SK-N-SH treated with all-trans-retinoic acid at 6 μM for 48 hours (cell line): ENCODE measurements at regions not wholly inside any gene's neighbourhood (a gene's known extent, or its start where the extent isn't known, plus 50 kb on each side); places are given as distances from the start of the nearest gene placed in this dataset.

Source experiments
- ESRRG ChIP-seq: fragments of 250-450 bp; sonication (Bioruptor Pico); IDR thresholded peaks from 2 replicates; pipeline ENCODE4 v1.6.1; 2021; ENCODE audit warnings: mild to moderate bottlenecking
- GLIS3 ChIP-seq: fragments of 250-450 bp; sonication (Bioruptor Pico); IDR thresholded peaks from 2 replicates; pipeline ENCODE4 v1.5.0; 2020; ENCODE audit warnings: mild to moderate bottlenecking, moderate library complexity

DNA sequence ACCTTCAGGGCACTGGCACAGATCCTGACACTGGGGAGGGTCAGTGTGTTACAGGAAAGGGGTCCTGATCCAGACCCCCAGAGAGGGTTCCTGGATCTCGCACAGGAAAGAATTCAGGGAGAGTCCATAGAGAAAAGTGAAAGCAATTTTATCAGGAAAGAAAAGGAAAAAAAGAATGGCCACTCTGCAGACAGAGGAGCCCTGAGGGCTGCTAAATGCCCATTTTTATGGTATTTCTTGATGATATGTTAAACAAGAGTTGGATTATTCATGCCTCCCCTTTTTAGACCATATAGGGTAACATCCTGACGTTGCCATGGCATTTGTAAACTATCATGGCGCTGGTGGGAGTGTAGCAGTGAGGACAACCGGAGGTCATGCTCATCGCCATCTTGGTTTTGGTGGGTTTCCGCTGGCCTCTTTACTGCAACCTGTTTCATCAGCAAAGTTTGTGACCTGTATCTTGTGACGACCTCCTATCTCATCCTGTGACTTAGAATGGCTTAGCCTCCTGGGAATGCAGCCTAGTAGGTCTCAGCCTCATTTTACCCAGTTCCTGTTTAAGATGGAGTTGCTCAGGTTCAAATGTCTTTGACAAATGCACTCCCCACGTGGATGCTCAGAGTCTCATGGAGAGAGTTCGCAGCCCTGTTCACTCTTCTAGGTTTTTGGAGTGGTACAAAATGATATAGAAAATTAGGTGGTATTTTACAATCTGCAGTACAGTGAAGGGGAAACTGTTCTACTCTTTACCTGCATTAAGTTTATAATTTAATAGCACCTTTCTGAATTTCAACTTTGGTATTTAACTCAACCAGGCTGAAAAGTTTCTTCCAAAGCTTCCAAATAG, 1363.7 kb upstream of the TMEM132C start:
- TF ChIP-seq ESRRG (CRISPR knock-in tag): no peak
- TF ChIP-seq GLIS3 (CRISPR knock-in tag): no peak
